CD14-positive monocyte (primary cell): ENCODE measurements at regions not wholly inside any gene's neighbourhood (a gene's known extent, or its start where the extent isn't known, plus 50 kb on each side); places are given as distances from the start of the nearest gene placed in this dataset.
"Not testable (repeated sequence)": the region's sequence is repeated elsewhere in the genome, so short reads cannot be mapped to it uniquely, and the experiment has no call there.

Source experiments
- DNase-seq, 3 donors: peaks; one replicate each; pipeline ENCODE4 v3.0.0-alpha.2; 2011 to 2022
- H2AFZ ChIP-seq: 2 replicates; pipeline ENCODE4 v1.6.0; 2012; ENCODE audit warnings: mild to moderate bottlenecking, low read depth, low read length, inconsistent platforms; ENCODE audit not compliant: insufficient read depth, poor library complexity, severe bottlenecking
- H3K27ac ChIP-seq, 2 donors: 1 replicate in 1 of 2; 2 replicates in 1 of 2; pipeline ENCODE4 v1.5.1; 2012 to 2013; ENCODE audit warnings: low read length in 2 of 2, control low read depth in 1 of 2, inconsistent platforms in 1 of 2, low read depth in 1 of 2, mild to moderate bottlenecking in 1 of 2
- H3K27me3 ChIP-seq, 2 donors: one replicate each; pipeline versions ENCODE4 v1.6.0 to v1.6.1; 2011 to 2013; ENCODE audit warnings: low read length in 2 of 2; ENCODE audit not compliant: control insufficient read depth in 2 of 2, insufficient read depth in 2 of 2
- H3K36me3 ChIP-seq, 2 donors: replicated peaks in 1 of 2; 1 replicate in 1 of 2; 2 replicates in 1 of 2; pipeline versions ENCODE4 v1.5.1 to v1.6.1; 2012 to 2013; ENCODE audit warnings: low read length in 2 of 2, control low read depth in 1 of 2, inconsistent platforms in 1 of 2, mild to moderate bottlenecking in 1 of 2; ENCODE audit not compliant: insufficient read depth in 2 of 2, control insufficient read depth in 1 of 2
- H3K4me1 ChIP-seq, 2 donors: 1 replicate in 1 of 2; 2 replicates in 1 of 2; pipeline versions ENCODE4 v1.5.1 to v1.6.1; 2012 to 2013; ENCODE audit warnings: low read length in 2 of 2, control low read depth in 1 of 2, inconsistent platforms in 1 of 2, mild to moderate bottlenecking in 1 of 2, moderate library complexity in 1 of 2; ENCODE audit not compliant: insufficient read depth in 2 of 2, control insufficient read depth in 1 of 2
- H3K4me2 ChIP-seq: replicated peaks from 2 replicates; pipeline ENCODE3; 2012; ENCODE audit warnings: low read length, moderate library complexity, mild to moderate bottlenecking; ENCODE audit not compliant: poor library complexity, severe bottlenecking; ENCODE audit errors: extremely low read depth
- H3K4me3 ChIP-seq, 3 experiments: fragments of 200-600 bp in 1 of 3; sonication (generic) in 1 of 3; replicated peaks in 1 of 3; 1 replicate in 2 of 3; 2 replicates in 1 of 3; pipeline ENCODE4 v1.5.1; 2011 to 2013; ENCODE audit warnings: low read length in 3 of 3, mild to moderate bottlenecking in 3 of 3, control low read depth in 2 of 3, low read depth in 2 of 3, inconsistent platforms in 1 of 3, moderate library complexity in 1 of 3
- H3K79me2 ChIP-seq: 2 replicates; pipeline ENCODE4 v1.6.0; 2012; ENCODE audit warnings: mild to moderate bottlenecking, control low read depth, inconsistent platforms, low read length, moderate library complexity; ENCODE audit not compliant: insufficient read depth
- H3K9ac ChIP-seq: 2 replicates; pipeline ENCODE4 v1.6.0; 2017; ENCODE audit warnings: low read length, mild to moderate bottlenecking; ENCODE audit not compliant: insufficient read depth, poor library complexity, severe bottlenecking
- H3K9me3 ChIP-seq, 2 donors: replicated peaks in 1 of 2; 1 replicate in 1 of 2; 2 replicates in 1 of 2; pipeline versions ENCODE4 v1.5.1 to v1.6.1; 2012 to 2013; ENCODE audit warnings: low read length in 2 of 2, control low read depth in 1 of 2; ENCODE audit not compliant: control insufficient read depth in 1 of 2, insufficient read depth in 1 of 2
- H4K20me1 ChIP-seq: 2 replicates; pipeline ENCODE4 v1.6.0; 2012; ENCODE audit warnings: mild to moderate bottlenecking, low read length, control low read depth, moderate library complexity; ENCODE audit not compliant: insufficient read depth
- H3K27ac Mint-ChIP-seq, 7 donors: one replicate each; pipeline ENCODE4 v1.8.0; 2020; ENCODE audit warnings: mild to moderate bottlenecking in 7 of 7, mixed read lengths in 7 of 7, moderate library complexity in 6 of 7, inconsistent platforms in 2 of 7
- H3K27me3 Mint-ChIP-seq, 3 donors: one replicate each; pipeline ENCODE4 v1.8.0; 2021 to 2022; ENCODE audit warnings: low read depth in 3 of 3, mild to moderate bottlenecking in 3 of 3, mixed read lengths in 3 of 3, moderate library complexity in 3 of 3, inconsistent platforms in 1 of 3
- H3K36me3 Mint-ChIP-seq, 2 donors: one replicate each; pipeline ENCODE4 v1.8.0; 2020; ENCODE audit warnings: mixed read lengths in 2 of 2, inconsistent platforms in 1 of 2, mild to moderate bottlenecking in 1 of 2
- H3K4me1 Mint-ChIP-seq: one replicate; pipeline ENCODE4 v1.8.0; 2020; ENCODE audit warnings: mild to moderate bottlenecking, mixed read lengths
- H3K4me3 Mint-ChIP-seq, 2 donors: one replicate each; pipeline ENCODE4 v1.8.0; 2020; ENCODE audit warnings: mild to moderate bottlenecking in 2 of 2, mixed read lengths in 2 of 2, moderate library complexity in 1 of 2
- H3K9me3 Mint-ChIP-seq, 7 donors: one replicate each; pipeline ENCODE4 v1.8.0; 2020 to 2022; ENCODE audit warnings: mixed read lengths in 7 of 7, mild to moderate bottlenecking in 6 of 7, moderate library complexity in 6 of 7, inconsistent platforms in 2 of 7
- WGBS: methylation state at CpG from one replicate; pipeline ENCODE4 v1.1.5; 2013; ENCODE audit warnings: missing lambda C conversion rate; ENCODE audit not compliant: insufficient coverage; 5-methylcytosine and 5-hydroxymethylcytosine counted together
- intact Hi-C, 2 donors: fragments of 100-400 bp; cut with micrococcal nuclease; formaldehyde crosslinking; loops; one replicate each; pipeline versions ENCODE4 v1.15.0 to v1.15.1; 2023
- TF ChIP-seq, protein P1 (sequence below): fragments of 200-600 bp; IDR thresholded peaks from one replicate; pipeline ENCODE4 v1.8.0; 2022; ENCODE audit warnings: antibody characterized with exemption, mild to moderate bottlenecking

DNA sequence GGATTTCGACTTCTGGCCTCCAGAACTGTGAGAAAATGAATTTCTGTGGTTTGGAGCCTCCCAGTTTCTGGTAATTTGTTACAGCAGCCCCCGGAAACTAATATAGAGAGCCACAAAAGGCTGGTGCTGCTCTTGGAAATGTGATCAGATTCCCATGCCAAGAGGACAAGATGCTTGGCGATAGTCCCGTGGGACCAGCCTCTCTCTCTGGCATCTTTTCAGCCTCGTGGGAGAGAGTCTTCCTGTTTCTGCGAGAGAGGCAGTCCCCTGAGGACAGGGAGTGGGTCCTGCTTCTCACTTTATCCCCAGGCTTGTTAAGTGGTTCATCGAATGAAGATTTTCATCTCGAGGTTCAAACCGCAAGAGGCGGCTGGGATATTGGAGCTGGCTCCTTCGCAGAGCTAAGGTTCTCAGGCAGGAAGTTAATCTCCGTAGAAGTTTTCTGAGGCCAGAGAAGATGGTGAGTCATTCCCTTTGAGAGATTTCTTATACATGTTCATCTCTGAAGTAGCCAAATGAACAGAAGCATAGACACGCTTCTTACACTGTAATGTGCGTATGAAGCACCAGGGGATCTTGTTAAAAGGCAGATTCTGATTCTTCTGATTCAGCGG, 211.6 kb upstream of the SDK2 start:
- TF ChIP-seq, protein P1, sequence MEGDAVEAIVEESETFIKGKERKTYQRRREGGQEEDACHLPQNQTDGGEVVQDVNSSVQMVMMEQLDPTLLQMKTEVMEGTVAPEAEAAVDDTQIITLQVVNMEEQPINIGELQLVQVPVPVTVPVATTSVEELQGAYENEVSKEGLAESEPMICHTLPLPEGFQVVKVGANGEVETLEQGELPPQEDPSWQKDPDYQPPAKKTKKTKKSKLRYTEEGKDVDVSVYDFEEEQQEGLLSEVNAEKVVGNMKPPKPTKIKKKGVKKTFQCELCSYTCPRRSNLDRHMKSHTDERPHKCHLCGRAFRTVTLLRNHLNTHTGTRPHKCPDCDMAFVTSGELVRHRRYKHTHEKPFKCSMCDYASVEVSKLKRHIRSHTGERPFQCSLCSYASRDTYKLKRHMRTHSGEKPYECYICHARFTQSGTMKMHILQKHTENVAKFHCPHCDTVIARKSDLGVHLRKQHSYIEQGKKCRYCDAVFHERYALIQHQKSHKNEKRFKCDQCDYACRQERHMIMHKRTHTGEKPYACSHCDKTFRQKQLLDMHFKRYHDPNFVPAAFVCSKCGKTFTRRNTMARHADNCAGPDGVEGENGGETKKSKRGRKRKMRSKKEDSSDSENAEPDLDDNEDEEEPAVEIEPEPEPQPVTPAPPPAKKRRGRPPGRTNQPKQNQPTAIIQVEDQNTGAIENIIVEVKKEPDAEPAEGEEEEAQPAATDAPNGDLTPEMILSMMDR: no peak
- Histone ChIP-seq H3K9ac (no peak overlapping the region), H2AFZ (no peak overlapping the region), H3K27me3 (no peaks in the 10 kb centered on the region), H3K79me2 (no peaks in the 10 kb centered on the region), H3K27ac (no peak overlapping the region), H3K9me3 (peaks cover 0 to 13% of the 10 kb centered on the region in 2 donors), H3K4me2 (no peak overlapping the region), H4K20me1 (no peaks in the 10 kb centered on the region), H3K4me1 (peaks cover 0 to 5% of the 10 kb centered on the region in 2 donors), H3K36me3 (no peaks in the 10 kb centered on the region), H3K4me3 (no peak overlapping the region)
- no peak overlapping the region for H3K27ac Mint-ChIP-seq
- intact Hi-C loops: no loop called here
- DNase-seq: no peak
- H3K4me3 Mint-ChIP-seq: no peak overlapping the region
- WGBS: 85% methylated on average over 12 of the region's 15 CpGs
- no peaks in the 10 kb centered on the region for H3K36me3 Mint-ChIP-seq
- peaks cover 0 to 3% (median 3%) of the 10 kb centered on the region in 3 donors for H3K27me3 Mint-ChIP-seq
- H3K9me3 Mint-ChIP-seq: peaks cover 0 to 22% (median 11%) of the 10 kb centered on the region in 7 donors
- H3K4me1 Mint-ChIP-seq: peaks cover 8% of the 10 kb centered on the region

DNA sequence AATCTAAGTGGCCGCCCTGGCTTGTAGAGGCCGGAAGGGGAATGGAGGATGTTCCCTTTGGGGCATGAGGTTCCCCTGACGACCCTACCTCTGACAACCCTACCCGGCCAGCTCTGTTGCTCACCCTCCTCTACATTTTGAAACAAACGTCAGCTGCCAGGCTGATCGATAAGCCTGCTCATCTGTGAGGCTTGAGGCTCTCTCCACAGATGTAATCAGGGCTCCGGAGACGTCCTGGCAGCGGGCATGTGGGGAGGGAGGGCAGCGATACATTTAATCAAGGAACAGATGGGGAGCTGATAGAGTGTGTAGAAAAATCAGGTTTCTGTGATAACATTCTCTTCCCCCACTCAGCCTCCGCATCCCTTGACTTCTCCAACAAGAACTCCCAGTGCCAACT, 212.3 kb upstream of the SDK2 start:
- H3K9ac ChIP-seq: no peak overlapping the region
- no peak overlapping the region for H3K27ac ChIP-seq
- intact Hi-C loops: no loop called here
- no peaks in the 10 kb centered on the region for H3K36me3 ChIP-seq
- Mint-ChIP-seq H3K9me3 (peaks cover 0 to 22% (median 11%) of the 10 kb centered on the region in 7 donors), H3K4me3 (no peak overlapping the region), H3K4me1 (peaks cover under 1% of the 10 kb centered on the region), H3K27me3 (peaks cover 0 to 4% (median 3%) of the 10 kb centered on the region in 3 donors), H3K36me3 (no peaks in the 10 kb centered on the region), H3K27ac (peak overlapping the region in 1 of 7 donors; percentile 8)
- no peaks in the 10 kb centered on the region for H3K4me1 ChIP-seq
- H3K27me3 ChIP-seq: no peaks in the 10 kb centered on the region
- H4K20me1 ChIP-seq: no peaks in the 10 kb centered on the region
- no CpG with 5 or more reads among the region's 11 CpGs for WGBS
- no peak overlapping the region for H2AFZ ChIP-seq
- no peak overlapping the region for H3K4me3 ChIP-seq
- TF ChIP-seq, protein P1: no peak
- H3K9me3 ChIP-seq: peaks cover 0 to 13% of the 10 kb centered on the region in 2 donors
- H3K4me2 ChIP-seq: no peak overlapping the region
- no peaks in the 10 kb centered on the region for H3K79me2 ChIP-seq
- DNase-seq: no peak

DNA sequence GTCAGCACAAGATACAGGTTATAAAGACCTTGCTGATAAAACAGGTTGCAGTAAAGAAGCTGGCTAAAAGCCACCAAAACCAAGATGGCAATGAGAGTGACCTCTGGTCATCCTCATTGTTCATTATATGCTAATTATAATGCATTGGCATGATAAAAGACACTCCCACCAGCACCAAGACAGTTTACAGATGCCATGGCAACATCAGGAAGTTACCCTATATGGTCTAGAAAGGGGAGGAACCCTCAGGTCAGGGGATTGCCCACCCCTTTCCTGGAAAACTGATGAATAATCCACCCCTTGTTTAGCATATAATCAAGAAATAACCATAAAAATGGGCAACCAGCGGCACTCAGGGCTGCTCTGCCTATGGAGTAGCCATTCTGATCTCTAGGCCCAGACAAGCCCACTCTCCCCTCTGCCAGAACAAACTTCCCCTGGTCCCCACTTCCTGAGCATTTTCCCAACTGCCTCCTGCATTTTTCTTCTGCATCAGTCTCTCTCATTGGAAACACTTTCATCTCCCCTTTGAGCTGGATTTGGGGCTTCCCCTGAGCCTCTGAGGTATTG, 215.3 kb upstream of the SDK2 start:
- H3K4me3 ChIP-seq, H3K4me3 Mint-ChIP-seq, H3K27ac ChIP-seq, H3K4me2 ChIP-seq, H3K9ac ChIP-seq, intact Hi-C loops, H3K36me3 Mint-ChIP-seq, H2AFZ ChIP-seq, H3K9me3 ChIP-seq, H3K27me3 Mint-ChIP-seq, DNase-seq, H3K79me2 ChIP-seq, H4K20me1 ChIP-seq, H3K4me1 ChIP-seq, H3K27me3 ChIP-seq, H3K4me1 Mint-ChIP-seq, H3K36me3 ChIP-seq, H3K27ac Mint-ChIP-seq: not testable (repeated sequence)
- H3K9me3 Mint-ChIP-seq: peaks cover 0 to 11% (median 2%) of the 10 kb centered on the region in 7 donors
- 89% methylated on average over 1 of the region's 1 CpG for WGBS
